ENCODE measurements at regions not wholly inside any gene's neighbourhood (a gene's known extent, or its start where the extent isn't known, plus 50 kb on each side); places are given as distances from the start of the nearest gene placed in this dataset.

DNA sequence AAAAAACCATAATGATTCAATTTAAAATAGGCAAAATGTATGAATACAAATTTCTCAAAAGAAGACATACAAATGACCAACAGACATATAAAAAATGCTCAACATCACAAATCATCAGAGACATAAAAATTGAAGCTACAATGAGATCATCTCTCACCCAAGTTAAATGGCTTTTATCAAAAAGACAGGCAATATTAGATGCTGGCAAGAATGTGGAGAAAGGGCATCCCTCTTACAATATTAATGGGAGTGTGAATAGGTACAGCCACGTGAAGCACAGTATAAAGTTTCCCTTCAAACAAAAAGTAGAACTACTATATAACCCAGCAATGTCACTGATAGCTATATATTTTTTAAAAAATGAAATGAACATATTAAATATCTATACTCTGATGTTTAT, 1481.7 kb downstream of the AMY1C start:
- Histone ChIP-seq H2BK20ac (ENCODE audit: low read depth, low read length, poor library complexity, severe bottlenecking) (no peak overlapping the region), H3K4me2 (ENCODE audit: insufficient read depth, insufficient read length, low read length) (no peak overlapping the region), H2BK120ac (ENCODE audit: low read depth, low read length, poor library complexity, severe bottlenecking) (no peak overlapping the region), H3K4ac (ENCODE audit: low read depth, low read length) (no peak overlapping the region), H3K27me3 (ENCODE audit: insufficient read depth, low read length) (no peaks in the 10 kb centered on the region), H3K9ac (ENCODE audit: extremely low read depth, insufficient read length, low read length) (no peak overlapping the region), H4K8ac (replicated peaks; ENCODE audit: insufficient read length, low read depth, low read length) (no peak overlapping the region), H2AFZ (ENCODE audit: low read length) (no peak overlapping the region), H3K79me2 (ENCODE audit: insufficient read depth, low read length) (no peaks in the 10 kb centered on the region), H2AK5ac (ENCODE audit: insufficient read length, low read length) (no peak overlapping the region), H3K79me1 (ENCODE audit: insufficient read depth, low read depth, low read length, poor library complexity, severe bottlenecking) (no peaks in the 10 kb centered on the region), H4K91ac (ENCODE audit: insufficient read length, low read depth, low read length) (no peak overlapping the region), H3K56ac (ENCODE audit: insufficient read length, low read depth, low read length) (no peak overlapping the region), H3K14ac (ENCODE audit: insufficient read depth, low read length) (no peak overlapping the region), H3K4me1 (ENCODE audit: insufficient read depth, low read length) (no peaks in the 10 kb centered on the region), H4K5ac (ENCODE audit: insufficient read length, low read depth, low read length) (no peak overlapping the region), H3K23ac (ENCODE audit: insufficient read length, low read depth, low read length) (no peak overlapping the region), H3K9me3 (ENCODE audit: control insufficient read depth, low read depth, low read length) (peaks cover 7% of the 10 kb centered on the region), H4K20me1 (ENCODE audit: control insufficient read depth, insufficient read depth, insufficient read length) (no peaks in the 10 kb centered on the region), H2BK5ac (ENCODE audit: insufficient read length, low read length) (no peak overlapping the region), H3K27ac (ENCODE audit: insufficient read length, low read depth, low read length) (no peak overlapping the region), H2BK15ac (ENCODE audit: low read depth, low read length) (no peak overlapping the region), H2BK12ac (ENCODE audit: insufficient read length, low read depth, low read length) (no peak overlapping the region), H3K18ac (ENCODE audit: insufficient read length, low read depth, low read length) (no peak overlapping the region), H3K23me2 (ENCODE audit: insufficient read length, low read depth, low read length, poor library complexity, severe bottlenecking) (no peaks in the 10 kb centered on the region), H3T11ph (ENCODE audit: low read length) (no peak overlapping the region)
- no peak for DNase-seq
- H3K27me3 Mint-ChIP-seq (ENCODE audit: low read depth), result no peaks in the 10 kb centered on the region
- peaks cover 18 to 21% of the 10 kb centered on the region in 2 experiments for H3K9me3 Mint-ChIP-seq
- H3K4me1 Mint-ChIP-seq, result no peaks in the 10 kb centered on the region
- peaks cover 4 to 19% (median 6%) of the 10 kb centered on the region in 3 experiments; a peak in 6 of 7 replicates for H3K36me3 Mint-ChIP-seq (ENCODE audit: insufficient read depth in 1 of 3, low read depth in 3 of 3)
- no peak overlapping the region for H3K4me3 Mint-ChIP-seq
- WGBS (ENCODE audit: extremely low coverage, insufficient read length, low lambda C conversion rate), result no CpG with 5 or more reads among the region's 1 CpG
- TF ChIP-seq, protein P1, sequence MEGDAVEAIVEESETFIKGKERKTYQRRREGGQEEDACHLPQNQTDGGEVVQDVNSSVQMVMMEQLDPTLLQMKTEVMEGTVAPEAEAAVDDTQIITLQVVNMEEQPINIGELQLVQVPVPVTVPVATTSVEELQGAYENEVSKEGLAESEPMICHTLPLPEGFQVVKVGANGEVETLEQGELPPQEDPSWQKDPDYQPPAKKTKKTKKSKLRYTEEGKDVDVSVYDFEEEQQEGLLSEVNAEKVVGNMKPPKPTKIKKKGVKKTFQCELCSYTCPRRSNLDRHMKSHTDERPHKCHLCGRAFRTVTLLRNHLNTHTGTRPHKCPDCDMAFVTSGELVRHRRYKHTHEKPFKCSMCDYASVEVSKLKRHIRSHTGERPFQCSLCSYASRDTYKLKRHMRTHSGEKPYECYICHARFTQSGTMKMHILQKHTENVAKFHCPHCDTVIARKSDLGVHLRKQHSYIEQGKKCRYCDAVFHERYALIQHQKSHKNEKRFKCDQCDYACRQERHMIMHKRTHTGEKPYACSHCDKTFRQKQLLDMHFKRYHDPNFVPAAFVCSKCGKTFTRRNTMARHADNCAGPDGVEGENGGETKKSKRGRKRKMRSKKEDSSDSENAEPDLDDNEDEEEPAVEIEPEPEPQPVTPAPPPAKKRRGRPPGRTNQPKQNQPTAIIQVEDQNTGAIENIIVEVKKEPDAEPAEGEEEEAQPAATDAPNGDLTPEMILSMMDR (conservative IDR thresholded peaks at IDR 0.05), result no peak
- no peak overlapping the region for H3K27ac Mint-ChIP-seq

All from H9 (cell line).